GM12865 (cell line): ENCODE measurements at regions not wholly inside any gene's neighbourhood (a gene's known extent, or its start where the extent isn't known, plus 50 kb on each side); places are given as distances from the start of the nearest gene placed in this dataset.
A peak's percentile ranks its signal among the peaks of the same experiment; 100 is the strongest.

Experiments used
- DNase-seq: peaks from one replicate; pipeline ENCODE4 v3.0.0; 2010; ENCODE audit warnings: low read depth
- H3K4me3 ChIP-seq: 2 replicates; pipeline ENCODE4 v1.5.1; 2011; ENCODE audit warnings: mild to moderate bottlenecking, low read depth, low read length, control low read depth
- CTCF ChIP-seq: IDR thresholded peaks from 2 replicates; pipeline ENCODE4 v1.5.1; 2011; ENCODE audit warnings: low read length, control low read depth, low read depth, inconsistent platforms; ENCODE audit not compliant: insufficient read depth; ENCODE audit errors: missing control alignments

GRCh38 chr6:15773806-15774410, 111.1 kb upstream of the DTNBP1 start:
- peak; percentile 3 for DNase-seq

GRCh38 chr6:15770347-15771143, 107.7 kb upstream of the DTNBP1 start:
- peak; percentile 3 for TF ChIP-seq CTCF
- H3K4me3 ChIP-seq = no peak overlapping the region
- peak; percentile 78 for DNase-seq

More at GRCh38 chr6:15773806-15774410, 111.1 kb upstream of the DTNBP1 start:
- H3K4me3 ChIP-seq = no peak overlapping the region
- TF ChIP-seq CTCF = no peak

- no peak overlapping the region for H3K4me3 ChIP-seq
- TF ChIP-seq CTCF = no peak
Observed at GRCh38 chr6:15769511-15770018, 106.7 kb upstream of the DTNBP1 start.

GRCh38 chr6:15768999-15769398, 106.2 kb upstream of the DTNBP1 start:
- H3K4me3 ChIP-seq = no peak overlapping the region
- no peak for DNase-seq
- TF ChIP-seq CTCF = no peak

More at GRCh38 chr6:15769511-15770018, 106.7 kb upstream of the DTNBP1 start:
- DNase-seq = no peak

GRCh38 chr6:15763837-15764236, 101.0 kb upstream of the DTNBP1 start:
- DNase-seq = no peak
- no peak for TF ChIP-seq CTCF
- H3K4me3 ChIP-seq = no peak overlapping the region

GRCh38 chr6:15763364-15763763, 100.5 kb upstream of the DTNBP1 start:
- H3K4me3 ChIP-seq = no peak overlapping the region
- TF ChIP-seq CTCF = no peak
- no peak for DNase-seq
